ENCODE measurements at regions not wholly inside any gene's neighbourhood (a gene's known extent, or its start where the extent isn't known, plus 50 kb on each side); places are given as distances from the start of the nearest gene placed in this dataset.

DNA sequence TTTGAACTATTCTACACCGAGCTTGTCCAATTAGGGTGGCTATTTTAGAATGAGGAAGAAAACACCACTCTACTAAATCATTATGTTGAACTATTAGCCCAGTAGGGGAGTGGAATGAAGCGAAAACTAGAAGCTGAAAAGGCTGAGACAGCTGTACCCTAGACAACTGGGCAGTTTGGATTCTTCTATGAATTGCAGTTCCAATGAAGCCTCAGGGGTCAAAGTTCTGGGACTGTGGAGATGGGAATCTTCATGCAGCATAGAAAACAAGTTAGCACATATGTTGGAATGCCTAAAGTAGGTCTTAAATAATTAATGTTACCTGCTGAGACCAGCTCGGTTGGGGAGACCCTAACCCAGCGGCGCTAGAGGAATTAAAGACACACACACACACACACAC lies 62.7 kb upstream of the ZNF726 start:
- H2BK5ac ChIP-seq (ENCODE audit: low read depth, low read length): no peak overlapping the region
- no peaks in the 10 kb centered on the region for H3K4me1 ChIP-seq (replicated peaks in 1 of 4; ENCODE audit: control insufficient read depth in 3 of 4, insufficient read depth in 4 of 4, low read length in 3 of 4)
- no peak overlapping the region for H3K23ac ChIP-seq (ENCODE audit: insufficient read length)
- ChIA-PET POLR2A (ENCODE audit: partially characterized antibody) (no interaction called here), CTCF (ENCODE audit: partially characterized antibody) (no interaction called here)
- 82% methylated on average over 5 of the region's 5 CpGs; no CpG with 5 or more reads in 1 of the 2 experiments for WGBS, 2 experiments (ENCODE audit: extremely low coverage in 1 of 2, insufficient coverage in 1 of 2, insufficient read length in 1 of 2, insufficient replicate concordance in 2 of 2, low coverage in 1 of 2, low lambda C conversion rate in 2 of 2, missing lambda C conversion rate in 1 of 2)
- no peak overlapping the region for H3K27ac ChIP-seq (ENCODE audit: low read depth, low read length)
- FAIRE-seq: no peak
- H3K79me2 ChIP-seq (ENCODE audit: control insufficient read depth in 1 of 2, insufficient read depth in 2 of 2, low read length in 2 of 2): no peaks in the 10 kb centered on the region
- H3K18ac ChIP-seq (ENCODE audit: extremely low read depth, low read length): no peak overlapping the region
- H3K36me3 ChIP-seq (ENCODE audit: control insufficient read depth in 2 of 4, insufficient read depth in 4 of 4, low read length in 3 of 4): no peaks in the 10 kb centered on the region
- no peak overlapping the region for H2BK120ac ChIP-seq (replicated peaks; ENCODE audit: low read depth, low read length)
- no peak overlapping the region for H4K5ac ChIP-seq (ENCODE audit: insufficient read length, low read depth, low read length)
- no peak overlapping the region for H3K4ac ChIP-seq (replicated peaks; ENCODE audit: insufficient read length, low read depth, low read length)
- H4K8ac ChIP-seq (ENCODE audit: extremely low read depth, insufficient read depth, low read length): no peak overlapping the region
- no peaks in the 10 kb centered on the region for H3K27me3 ChIP-seq (replicated peaks in 1 of 4; ENCODE audit: control insufficient read depth in 3 of 4, extremely low read depth in 1 of 4, insufficient read depth in 3 of 4, low read length in 3 of 4)
- no peaks in the 10 kb centered on the region for H3K23me2 ChIP-seq (ENCODE audit: low read depth, low read length)
- no peaks in the 10 kb centered on the region for H4K20me1 ChIP-seq (replicated peaks in 1 of 2; ENCODE audit: control insufficient read depth in 1 of 2, insufficient read depth in 2 of 2, low read length in 2 of 2)
- H3K4me3 ChIP-seq (ENCODE audit: extremely low read depth in 1 of 4, insufficient read depth in 2 of 4, low read depth in 3 of 4, low read length in 4 of 4): no peak overlapping the region
- no peak overlapping the region for H3K56ac ChIP-seq (replicated peaks; ENCODE audit: insufficient read length, low read depth, low read length)
- H2BK15ac ChIP-seq (ENCODE audit: low read length): no peak overlapping the region
- no peak overlapping the region for H3K14ac ChIP-seq (ENCODE audit: insufficient read length)
- no peak overlapping the region for H3K9ac ChIP-seq (replicated peaks in 1 of 4; ENCODE audit: extremely low read depth in 1 of 4, low read depth in 3 of 4, low read length in 3 of 4)
- H3K4me2 ChIP-seq (ENCODE audit: insufficient read depth in 1 of 2, low read depth in 2 of 2, low read length in 2 of 2): no peak overlapping the region
- no peak for DNase-seq (ENCODE audit: low read depth in 1 of 2, low spot score in 2 of 2)
- TF ChIP-seq SUZ12 (IDR thresholded peaks at IDR 0.05; ENCODE audit: low read length) (no peak), SIX5 (IDR thresholded peaks at IDR 0.05; ENCODE audit: low read depth, low read length) (no peak), KDM1A (IDR thresholded peaks at IDR 0.05; ENCODE audit: borderline replicate concordance, low read length) (no peak), ASH2L (IDR thresholded peaks at IDR 0.05; ENCODE audit: low read length) (no peak), GABPA (IDR thresholded peaks at IDR 0.05; ENCODE audit: borderline replicate concordance, insufficient read depth, low read length) (no peak), CEBPB (IDR thresholded peaks at IDR 0.05; ENCODE audit: low read depth, low read length) (no peak), E2F6 (IDR thresholded peaks at IDR 0.05) (no peak)
- no peaks in the 10 kb centered on the region for H3K79me1 ChIP-seq (ENCODE audit: low read depth, low read length)
- no peak overlapping the region for H4K91ac ChIP-seq (replicated peaks; ENCODE audit: insufficient read length, low read length)
- peaks cover 33 to 55% of the 10 kb centered on the region in 2 experiments for H3K9me3 ChIP-seq (ENCODE audit: insufficient read depth in 2 of 2, low read depth in 1 of 2, low read length in 1 of 2)
- H2BK20ac ChIP-seq (ENCODE audit: low read length): no peak overlapping the region
- H2AFZ ChIP-seq (ENCODE audit: low read length): no peak overlapping the region
- no peak overlapping the region for H2AK5ac ChIP-seq (ENCODE audit: low read depth, low read length)
- no peak overlapping the region for H2BK12ac ChIP-seq (ENCODE audit: low read depth, low read length)

Measured in H1 (cell line).